ENCODE measurements at regions not wholly inside any gene's neighbourhood (a gene's known extent, or its start where the extent isn't known, plus 50 kb on each side); places are given as distances from the start of the nearest gene placed in this dataset.

DNA sequence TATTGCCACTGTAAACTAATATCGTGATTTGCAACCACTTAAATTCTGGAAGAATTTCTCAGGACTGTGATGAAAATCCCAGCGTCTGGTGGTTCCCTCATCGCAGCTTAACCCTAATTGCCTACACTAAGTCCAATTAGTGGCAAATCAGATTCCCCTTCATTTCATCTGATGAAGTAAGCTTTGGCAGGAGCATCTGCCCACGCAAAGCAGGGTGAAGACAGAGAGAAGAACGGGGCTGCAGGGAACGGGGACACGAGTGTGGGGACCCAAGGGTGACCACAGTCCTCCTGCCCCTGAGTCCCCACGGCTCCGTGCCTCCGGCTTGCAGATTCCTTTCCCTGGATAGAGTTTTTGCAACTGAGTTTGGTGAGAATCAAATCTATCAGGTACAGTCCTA, 159.5 kb downstream of the LY86 start:
- TF ChIP-seq, protein P1, sequence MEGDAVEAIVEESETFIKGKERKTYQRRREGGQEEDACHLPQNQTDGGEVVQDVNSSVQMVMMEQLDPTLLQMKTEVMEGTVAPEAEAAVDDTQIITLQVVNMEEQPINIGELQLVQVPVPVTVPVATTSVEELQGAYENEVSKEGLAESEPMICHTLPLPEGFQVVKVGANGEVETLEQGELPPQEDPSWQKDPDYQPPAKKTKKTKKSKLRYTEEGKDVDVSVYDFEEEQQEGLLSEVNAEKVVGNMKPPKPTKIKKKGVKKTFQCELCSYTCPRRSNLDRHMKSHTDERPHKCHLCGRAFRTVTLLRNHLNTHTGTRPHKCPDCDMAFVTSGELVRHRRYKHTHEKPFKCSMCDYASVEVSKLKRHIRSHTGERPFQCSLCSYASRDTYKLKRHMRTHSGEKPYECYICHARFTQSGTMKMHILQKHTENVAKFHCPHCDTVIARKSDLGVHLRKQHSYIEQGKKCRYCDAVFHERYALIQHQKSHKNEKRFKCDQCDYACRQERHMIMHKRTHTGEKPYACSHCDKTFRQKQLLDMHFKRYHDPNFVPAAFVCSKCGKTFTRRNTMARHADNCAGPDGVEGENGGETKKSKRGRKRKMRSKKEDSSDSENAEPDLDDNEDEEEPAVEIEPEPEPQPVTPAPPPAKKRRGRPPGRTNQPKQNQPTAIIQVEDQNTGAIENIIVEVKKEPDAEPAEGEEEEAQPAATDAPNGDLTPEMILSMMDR (IDR thresholded peaks at IDR 0.05; ENCODE audit: unreplicated experiment) = no peak
- DNase-seq (ENCODE audit: low spot score in 2 of 2, unreplicated experiment in 2 of 2) = no peak
- H3K27me3 Mint-ChIP-seq (ENCODE audit: low read depth) = peaks cover 2% of the 10 kb centered on the region
- no peaks in the 10 kb centered on the region for H3K36me3 Mint-ChIP-seq
- H3K27ac Mint-ChIP-seq = no peak overlapping the region
- H3K4me1 Mint-ChIP-seq = peaks cover 13% of the 10 kb centered on the region
- H3K9me3 Mint-ChIP-seq = peaks cover 5% of the 10 kb centered on the region
- no peak overlapping the region for H3K4me3 Mint-ChIP-seq

DNA sequence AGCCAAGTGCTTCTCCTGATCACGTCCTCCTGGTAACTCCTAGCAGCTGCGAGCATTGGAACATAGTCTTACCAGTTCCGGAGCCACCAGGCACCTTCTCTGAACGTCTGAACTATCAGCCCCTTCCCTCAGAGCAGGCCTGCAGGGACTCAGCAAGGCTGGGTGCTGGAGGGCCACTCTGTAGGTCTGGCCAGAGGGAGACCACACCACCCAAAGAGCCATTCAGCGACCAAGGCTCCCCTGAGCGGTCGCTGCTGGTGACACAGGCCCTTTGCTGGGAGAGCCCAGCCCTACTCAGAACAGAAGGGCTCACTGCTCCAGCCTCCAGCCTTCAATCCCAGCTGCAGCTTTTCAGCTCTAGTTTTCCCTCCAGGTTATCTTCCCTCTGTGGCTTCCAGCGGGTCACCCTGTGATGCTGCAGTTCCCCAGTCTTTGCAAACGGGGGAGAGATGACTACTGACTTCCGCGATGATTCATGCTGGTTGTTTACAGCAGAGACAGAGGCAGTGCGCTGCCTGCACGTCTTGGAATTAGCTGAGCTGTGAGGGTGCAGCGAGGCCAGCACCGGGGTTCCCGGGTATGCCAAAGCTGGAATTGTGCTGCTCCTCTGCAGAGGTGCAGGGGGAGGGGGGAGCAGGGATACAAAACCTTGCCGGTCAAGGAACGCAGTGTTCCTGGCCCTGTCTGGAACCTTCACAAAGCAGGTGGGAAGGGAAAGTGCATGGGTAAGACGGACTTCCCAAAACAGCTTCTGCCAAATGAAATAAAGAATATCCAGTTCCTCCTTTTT, 161.4 kb downstream of the LY86 start:
- no peak for DNase-seq (ENCODE audit: low spot score in 2 of 2, unreplicated experiment in 2 of 2)
- peaks cover 13% of the 10 kb centered on the region for H3K4me1 Mint-ChIP-seq
- TF ChIP-seq, protein P1 (IDR thresholded peaks at IDR 0.05; ENCODE audit: unreplicated experiment) = no peak
- H3K9me3 Mint-ChIP-seq = peaks cover 3% of the 10 kb centered on the region
- no peak overlapping the region for H3K27ac Mint-ChIP-seq
- no peak overlapping the region for H3K4me3 Mint-ChIP-seq
- peaks cover 2% of the 10 kb centered on the region for H3K27me3 Mint-ChIP-seq (ENCODE audit: low read depth)
- H3K36me3 Mint-ChIP-seq = no peaks in the 10 kb centered on the region

DNA sequence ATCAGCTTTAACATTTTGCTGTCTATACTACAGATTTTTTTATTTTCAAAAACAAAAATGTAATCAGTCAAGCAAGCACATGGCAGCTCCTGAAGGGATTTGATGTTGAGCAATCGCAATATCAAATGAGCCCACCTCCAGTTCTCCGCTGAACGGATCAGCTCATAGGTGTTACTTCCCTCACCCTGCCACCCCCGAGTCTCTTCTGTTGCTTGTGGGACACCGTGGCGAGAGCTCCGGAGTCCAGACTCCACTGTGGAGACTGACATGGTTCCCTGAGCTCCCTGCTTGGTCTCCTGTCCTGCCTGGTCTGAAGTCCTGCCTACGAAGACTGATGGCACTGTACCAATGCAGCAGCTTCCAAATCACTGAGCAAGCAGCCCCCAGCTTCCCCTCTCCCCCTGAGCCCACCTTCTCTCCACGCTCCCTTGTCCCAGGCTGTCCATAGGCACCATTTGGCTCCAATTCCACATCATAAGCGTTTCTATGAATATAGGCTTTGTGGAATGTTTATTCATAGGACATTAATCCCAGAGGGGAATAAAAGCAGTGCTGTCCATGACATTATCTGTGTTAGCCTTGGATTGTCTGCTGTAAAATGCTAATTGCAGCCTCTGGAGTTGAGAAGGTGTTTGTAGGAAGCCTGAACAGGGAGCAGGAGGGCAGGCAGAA, 162.2 kb downstream of the LY86 start:
- H3K9me3 Mint-ChIP-seq = no peaks in the 10 kb centered on the region
- H3K36me3 Mint-ChIP-seq = no peaks in the 10 kb centered on the region
- no peak overlapping the region for H3K27ac Mint-ChIP-seq
- TF ChIP-seq, protein P1 (IDR thresholded peaks at IDR 0.05; ENCODE audit: unreplicated experiment) = no peak
- H3K4me3 Mint-ChIP-seq = no peak overlapping the region
- peaks cover 13% of the 10 kb centered on the region for H3K4me1 Mint-ChIP-seq
- H3K27me3 Mint-ChIP-seq (ENCODE audit: low read depth) = peaks cover 2% of the 10 kb centered on the region
- no peak for DNase-seq (ENCODE audit: low spot score in 2 of 2, unreplicated experiment in 2 of 2)

DNA sequence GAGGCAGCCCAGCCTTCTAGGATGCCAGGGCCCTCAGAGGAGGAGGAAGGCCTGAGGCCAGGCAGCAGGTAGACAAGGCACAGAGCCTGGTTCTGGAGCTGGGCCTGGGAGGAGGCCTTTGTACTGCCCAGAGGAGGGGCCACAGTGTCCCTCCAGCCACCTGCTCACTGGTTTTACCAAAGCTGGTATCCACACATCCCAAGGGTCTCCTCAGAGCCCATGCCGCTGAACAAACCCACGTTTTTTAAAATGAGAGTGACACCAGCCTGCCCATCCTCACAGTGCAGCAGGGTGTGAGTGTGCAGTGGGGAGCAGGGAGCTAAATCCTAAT, 162.7 kb downstream of the LY86 start:
- no peaks in the 10 kb centered on the region for H3K36me3 Mint-ChIP-seq
- H3K4me1 Mint-ChIP-seq = peaks cover 13% of the 10 kb centered on the region
- H3K9me3 Mint-ChIP-seq = no peaks in the 10 kb centered on the region
- no peak for DNase-seq (ENCODE audit: low spot score in 2 of 2, unreplicated experiment in 2 of 2)
- TF ChIP-seq, protein P1 (IDR thresholded peaks at IDR 0.05; ENCODE audit: unreplicated experiment) = no peak
- peaks cover 2% of the 10 kb centered on the region for H3K27me3 Mint-ChIP-seq (ENCODE audit: low read depth)
- no peak overlapping the region for H3K27ac Mint-ChIP-seq
- no peak overlapping the region for H3K4me3 Mint-ChIP-seq

DNA sequence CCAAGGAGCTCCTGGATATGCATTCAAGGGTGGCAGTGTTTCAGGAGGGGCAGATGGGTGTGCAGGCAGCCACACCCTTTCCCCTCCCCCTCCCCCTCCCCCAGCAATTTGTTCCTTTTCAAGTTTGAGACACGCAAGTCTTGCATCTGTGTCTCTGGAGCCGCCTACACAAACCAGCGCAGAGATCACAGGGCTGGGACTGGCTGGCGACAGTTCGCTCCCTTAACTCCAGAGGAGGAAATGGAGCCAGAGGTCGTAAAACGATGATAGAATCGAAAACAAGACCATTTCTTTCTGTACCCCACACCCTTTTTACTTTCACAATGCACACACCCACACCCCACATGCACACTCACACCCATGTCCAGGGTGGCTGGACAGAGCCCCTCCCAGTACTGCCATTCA, 163.1 kb downstream of the LY86 start:
- Mint-ChIP-seq H3K9me3 (no peaks in the 10 kb centered on the region), H3K27me3 (ENCODE audit: low read depth) (no peaks in the 10 kb centered on the region), H3K4me3 (no peak overlapping the region), H3K27ac (no peak overlapping the region), H3K4me1 (peaks cover 13% of the 10 kb centered on the region), H3K36me3 (no peaks in the 10 kb centered on the region)
- DNase-seq (ENCODE audit: low spot score in 2 of 2, unreplicated experiment in 2 of 2) = no peak
- TF ChIP-seq, protein P1 (IDR thresholded peaks at IDR 0.05; ENCODE audit: unreplicated experiment) = no peak
